Inflammatory macrophage treated with lipopolysaccharide for 1 hour (primary cell): ENCODE measurements at regions not wholly inside any gene's neighbourhood (a gene's known extent, or its start where the extent isn't known, plus 50 kb on each side); places are given as distances from the start of the nearest gene placed in this dataset.
A peak's percentile ranks its signal among the peaks of the same experiment; 100 is the strongest.
"Not testable (repeated sequence)": the region's sequence is repeated elsewhere in the genome, so short reads cannot be mapped to it uniquely, and the experiment has no call there.

ENCODE experiments used
- DNase-seq, 2 donors: peaks; one replicate each; pipeline ENCODE4 v3.0.0-alpha.2; 2020 to 2022

DNA sequence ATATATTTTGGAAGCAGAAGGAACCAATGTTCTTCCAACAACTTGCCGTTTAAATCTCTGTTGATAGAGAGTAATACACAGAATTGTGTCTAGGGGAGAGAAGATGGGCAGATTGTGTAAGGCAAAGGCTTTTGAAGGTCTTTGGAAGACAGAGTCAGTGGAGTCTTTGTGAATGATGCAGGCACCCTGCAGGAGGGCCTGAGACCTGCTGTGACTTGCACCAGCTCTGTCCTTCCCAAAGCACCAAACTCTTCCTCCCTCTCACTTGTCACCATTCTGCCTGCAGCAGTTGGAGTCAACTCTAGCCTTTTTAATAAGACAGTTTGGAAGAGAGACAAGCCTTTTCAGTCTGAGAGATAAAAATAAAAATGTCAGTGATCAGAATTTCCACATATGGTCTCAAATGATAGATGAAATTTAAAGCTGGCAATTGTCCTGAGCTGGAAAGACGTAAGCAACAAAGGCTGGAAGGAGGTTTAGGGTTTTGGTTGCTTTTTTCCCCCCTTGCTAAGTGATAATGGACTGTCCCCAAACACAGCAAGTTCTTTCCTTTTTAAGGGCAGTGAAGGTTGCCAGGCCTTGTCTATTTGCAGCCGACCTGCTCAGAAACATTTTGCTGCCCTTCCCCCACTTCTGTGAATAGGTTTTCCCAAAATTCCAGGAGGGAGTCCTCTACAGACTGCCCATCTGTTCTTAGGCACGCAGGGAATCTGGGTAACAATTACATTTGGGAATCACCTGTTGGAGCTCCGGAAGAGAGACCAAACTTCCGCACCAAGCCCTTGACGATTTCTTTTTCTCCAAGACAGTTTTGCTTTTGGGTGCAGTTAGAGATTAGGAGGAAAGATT, 103.0 kb upstream of the NTF3 start:
- DNase-seq = no peak

GRCh38 chr12:5332551-5332950, 99.4 kb upstream of the NTF3 start:
- DNase-seq = peak; percentile 18 to 59

DNA sequence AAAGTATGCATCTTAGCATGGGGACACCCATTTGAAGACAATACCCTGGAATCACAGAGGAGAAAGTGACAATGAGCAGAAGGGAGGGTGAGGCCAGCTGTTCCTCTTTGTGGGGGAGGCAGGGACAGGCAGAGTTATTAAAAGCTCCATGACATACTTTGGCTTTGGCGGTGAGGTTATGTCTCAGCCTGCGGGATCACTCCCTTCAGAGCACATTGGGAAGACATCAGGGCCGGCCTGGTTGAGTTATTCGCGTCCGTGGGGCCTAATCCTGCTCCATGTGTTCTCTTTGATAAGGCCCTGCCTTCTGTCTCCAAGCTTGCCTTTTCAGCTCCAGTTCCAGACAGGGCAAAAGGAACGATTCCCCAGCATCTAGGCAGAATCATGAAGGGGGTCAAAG, 98.8 kb upstream of the NTF3 start:
- peak in 1 of 2 donors; percentile 16 for DNase-seq

DNA sequence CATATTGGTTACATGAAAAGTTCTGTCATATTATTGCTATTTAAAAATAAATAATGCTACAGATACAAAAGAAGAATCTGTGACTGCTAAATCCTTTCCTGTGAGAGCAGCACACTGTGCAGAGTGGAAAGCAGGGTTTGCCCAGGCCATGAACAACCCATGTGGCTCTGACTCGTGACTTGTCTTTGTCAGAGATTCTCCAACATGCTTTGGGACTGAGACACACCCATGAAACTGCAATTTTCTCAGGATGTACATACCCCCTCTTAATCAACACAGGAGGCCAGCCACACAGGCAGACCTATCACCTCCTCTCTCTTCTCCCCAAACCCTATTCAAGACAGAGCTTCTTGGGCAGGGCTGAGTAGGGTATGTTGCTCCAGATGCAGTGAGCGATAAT, 96.8 kb upstream of the NTF3 start:
- DNase-seq = no peak

- DNase-seq = not testable (repeated sequence)
These were observed 90.8 kb upstream of the NTF3 start for GRCh38 chr12:5341086-5341485.

GRCh38 chr12:5343711-5344110, 88.2 kb upstream of the NTF3 start:
- DNase-seq = no peak

DNA sequence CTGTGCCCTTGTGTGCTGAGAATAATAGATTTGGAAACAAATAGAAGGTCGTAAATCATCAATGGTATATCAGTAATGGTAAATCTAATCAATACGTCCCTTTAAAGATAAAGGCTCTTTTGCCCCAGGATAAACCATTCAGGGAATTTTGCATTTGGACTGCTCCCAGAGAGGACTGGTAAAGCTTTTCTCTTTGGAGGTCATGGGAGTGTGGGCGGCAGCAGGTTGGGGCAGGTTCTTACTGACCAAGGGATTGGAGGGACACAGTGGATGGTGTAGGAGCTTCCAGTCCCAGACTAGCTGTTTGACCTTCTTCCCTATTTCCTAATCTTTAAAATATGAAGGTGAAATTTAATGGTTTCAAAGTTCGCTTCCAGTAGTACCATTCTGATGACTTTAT, 87.8 kb upstream of the NTF3 start:
- no peak for DNase-seq

GRCh38 chr12:5345534-5345933, 86.4 kb upstream of the NTF3 start:
- no peak for DNase-seq

DNA sequence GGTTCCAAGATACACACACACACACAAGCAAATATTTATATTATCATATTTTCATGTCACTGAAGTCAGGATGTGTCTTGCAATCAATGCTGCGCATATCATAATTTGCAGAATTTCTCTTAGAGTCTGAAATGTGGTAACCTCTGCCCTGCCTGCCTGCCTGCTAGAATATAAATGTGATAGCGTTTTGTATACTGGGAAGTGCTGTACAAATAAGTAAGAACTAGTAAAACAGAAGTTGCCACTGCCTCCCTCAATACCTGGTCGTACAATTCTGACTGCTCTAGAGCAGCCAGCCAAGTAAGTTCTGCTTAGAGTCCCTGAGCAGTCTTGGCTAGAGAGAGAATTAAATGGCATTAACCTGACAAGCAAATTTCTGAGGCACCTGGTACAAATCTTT, 83.9 kb upstream of the NTF3 start:
- DNase-seq = no peak

- no peak for DNase-seq
These were observed 83.4 kb upstream of the NTF3 start for GRCh38 chr12:5348491-5348890.

- no peak for DNase-seq
These were observed 67.7 kb upstream of the NTF3 start for GRCh38 chr12:5364036-5364770.

- no peak for DNase-seq
These were observed 62.6 kb upstream of the NTF3 start for GRCh38 chr12:5369298-5369697.

DNA sequence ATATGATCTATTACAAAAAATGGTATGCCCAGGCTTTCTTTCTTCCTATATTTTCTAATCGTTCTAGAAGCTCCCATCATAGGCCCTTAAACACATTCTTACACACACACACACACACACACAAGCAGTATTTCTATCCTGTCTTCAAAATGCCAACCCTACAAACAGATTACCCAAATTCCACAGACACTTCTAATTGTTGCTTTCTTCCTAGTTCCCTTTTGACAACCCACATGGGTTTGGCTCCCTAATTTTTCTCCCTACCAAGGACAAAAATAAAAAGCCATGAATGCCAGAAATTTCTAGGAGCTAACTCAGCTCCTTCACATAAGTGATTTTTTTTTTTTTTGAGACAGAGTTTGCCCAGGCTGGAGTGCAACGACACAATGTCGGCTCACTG, 60.3 kb upstream of the NTF3 start:
- no peak for DNase-seq

- DNase-seq = no peak
These were observed 57.2 kb upstream of the NTF3 start for GRCh38 chr12:5374713-5375112.

GRCh38 chr12:5375547-5376295, 56.2 kb upstream of the NTF3 start:
- DNase-seq = no peak

DNA sequence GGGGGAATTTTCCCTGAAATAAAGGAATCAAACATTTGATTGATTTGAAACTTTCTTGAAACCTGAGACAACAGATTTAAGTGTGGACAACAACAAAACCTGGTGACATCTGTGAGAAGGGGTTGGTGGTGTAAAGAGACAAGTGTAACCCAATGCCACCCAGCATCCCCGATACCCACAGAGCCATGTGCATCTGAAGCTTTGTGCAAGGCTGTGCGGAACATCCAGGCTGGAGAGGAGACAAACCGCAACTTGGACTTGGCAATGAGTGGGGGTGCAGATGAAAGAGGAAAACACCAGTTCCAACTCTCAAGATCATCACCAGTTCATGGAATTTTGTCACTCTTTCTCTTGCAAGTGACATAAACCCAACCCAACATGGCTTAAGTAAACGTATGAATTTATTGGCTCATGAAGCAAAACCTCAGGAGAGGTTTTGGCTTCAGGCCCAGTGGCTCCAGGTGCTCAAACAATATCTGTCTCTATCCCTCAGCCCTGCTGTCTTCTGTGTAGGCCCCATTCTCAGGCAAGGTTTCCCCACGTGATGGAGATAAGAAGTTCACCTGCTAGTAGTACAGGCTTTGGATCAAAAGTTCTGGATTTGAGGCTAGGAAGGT, 55.2 kb upstream of the NTF3 start:
- DNase-seq = no peak

- DNase-seq = no peak
These were observed 53.8 kb upstream of the NTF3 start for GRCh38 chr12:5377997-5378592.

DNA sequence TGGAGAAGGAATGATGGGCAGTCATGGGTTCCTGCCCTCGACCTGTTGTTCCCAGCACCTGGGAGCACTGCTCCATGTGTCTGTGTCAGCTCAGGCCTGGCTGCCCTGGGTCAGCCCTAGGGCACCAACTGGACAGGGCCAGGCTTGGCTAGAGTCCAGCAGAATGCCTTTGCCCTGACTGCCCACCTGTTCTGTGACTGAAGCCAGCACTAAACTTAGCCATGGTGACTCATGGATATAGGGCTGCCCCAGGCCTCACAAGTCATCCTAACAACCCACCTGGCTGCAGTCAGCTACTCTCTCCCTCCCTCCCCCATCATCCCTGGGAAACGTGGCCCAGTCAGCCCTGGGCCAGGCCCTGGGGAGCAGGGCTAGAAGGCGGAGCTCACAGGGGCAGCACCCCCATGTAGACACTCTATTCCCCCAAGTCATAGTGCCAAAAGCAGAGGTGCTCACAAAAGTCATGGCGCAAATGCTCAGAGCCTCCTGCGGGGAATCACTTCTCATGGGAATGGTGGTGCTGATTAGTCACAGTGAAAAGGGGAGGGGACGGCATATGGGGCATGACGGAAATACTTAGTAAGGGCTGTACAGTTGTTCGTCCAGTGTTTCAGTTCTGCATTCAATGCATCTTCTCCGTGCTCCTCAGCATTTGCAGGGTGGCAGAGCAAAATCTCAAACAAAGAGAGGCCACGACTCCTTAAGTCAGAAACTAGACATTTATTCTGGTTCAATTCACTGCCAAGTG, 52.0 kb upstream of the NTF3 start:
- DNase-seq = no peak
